Hepatocyte (in vitro differentiated cells): ENCODE measurements at regions not wholly inside any gene's neighbourhood (a gene's known extent, or its start where the extent isn't known, plus 50 kb on each side); places are given as distances from the start of the nearest gene placed in this dataset.

Experiments
- CTCF ChIP-seq: fragments of 200-600 bp; sonication (generic); IDR thresholded peaks from 2 replicates; pipeline ENCODE4 v1.5.1; 2016; ENCODE audit warnings: antibody characterized with exemption, mild to moderate bottlenecking; ENCODE audit not compliant: poor library complexity
- EZH2phosphoT487 ChIP-seq: fragments of 200-600 bp; sonication (generic); IDR thresholded peaks from one replicate; pipeline ENCODE4 v1.6.1; 2018; ENCODE audit warnings: antibody characterized with exemption, mild to moderate bottlenecking, low read depth, moderate library complexity; ENCODE audit not compliant: unreplicated experiment, severe bottlenecking

DNA sequence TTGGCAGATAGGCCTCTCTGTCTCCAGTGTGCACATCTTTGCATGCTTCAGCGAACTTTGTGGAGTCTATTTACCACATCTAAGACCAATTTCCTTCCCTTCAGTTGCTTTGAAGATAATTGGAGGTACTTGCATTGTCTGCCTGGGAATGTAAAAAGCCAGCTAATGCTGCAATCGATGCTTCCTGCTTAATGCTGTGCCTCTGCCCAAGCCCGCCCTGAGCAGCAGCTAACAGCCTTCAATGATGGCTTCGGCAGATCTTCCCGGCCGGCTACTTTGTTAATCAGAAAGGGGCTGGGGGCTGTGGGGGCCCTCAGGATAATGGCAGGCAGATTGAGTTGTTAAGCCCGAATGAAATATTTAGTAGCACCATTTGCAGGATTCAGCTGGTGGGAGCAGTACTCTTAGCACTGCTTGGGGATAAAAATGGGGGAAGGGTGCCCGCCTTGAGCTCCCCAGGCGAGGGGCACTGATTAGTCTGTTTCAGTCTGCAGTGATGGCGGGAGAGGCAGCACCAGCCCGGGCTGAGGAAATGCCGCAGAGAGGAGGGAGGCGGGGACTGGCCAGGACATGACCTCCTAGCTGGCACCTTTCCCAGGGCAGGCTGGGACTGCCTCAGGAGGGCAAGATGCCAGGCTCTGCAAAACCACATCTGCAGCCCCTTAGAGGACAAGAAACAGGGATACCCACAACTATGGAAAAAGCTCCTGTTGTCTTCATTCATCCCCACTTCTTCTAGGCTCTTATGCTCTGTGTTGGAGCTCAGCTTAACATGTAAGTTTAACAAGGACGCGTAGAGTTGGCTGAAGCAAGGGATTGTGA lies 460.0 kb downstream of the BUD13 start:
- TF ChIP-seq CTCF (no peak), EZH2phosphoT487 (no peak)
